ENCODE measurements at regions not wholly inside any gene's neighbourhood (a gene's known extent, or its start where the extent isn't known, plus 50 kb on each side); places are given as distances from the start of the nearest gene placed in this dataset.

GRCh38 chr5:8634219-8634618 is 765.3 kb downstream of the MTRR start:
- no peak for ATAC-seq
- Mint-ChIP-seq H3K9me3 (peaks cover 6% of the 10 kb centered on the region), H3K36me3 (ENCODE audit: low read depth) (no peaks in the 10 kb centered on the region), H3K4me1 (no peaks in the 10 kb centered on the region), H3K27ac (no peak overlapping the region), H3K4me3 (no peak overlapping the region), H3K27me3 (no peaks in the 10 kb centered on the region)
- no peak for DNase-seq

GRCh38 chr5:8641786-8642505 is 773.0 kb downstream of the MTRR start:
- DNase-seq (no peak), ATAC-seq (no peak)
- Mint-ChIP-seq H3K9me3 (peaks cover 4% of the 10 kb centered on the region), H3K4me1 (no peaks in the 10 kb centered on the region), H3K4me3 (no peak overlapping the region), H3K36me3 (ENCODE audit: low read depth) (no peaks in the 10 kb centered on the region), H3K27ac (no peak overlapping the region), H3K27me3 (no peaks in the 10 kb centered on the region)

- no peaks in the 10 kb centered on the region for H3K36me3 Mint-ChIP-seq (ENCODE audit: low read depth)
- H3K27me3 Mint-ChIP-seq = no peaks in the 10 kb centered on the region
- no peak overlapping the region for H3K4me3 Mint-ChIP-seq
- ATAC-seq (no peak), DNase-seq (no peak)
- no peaks in the 10 kb centered on the region for H3K4me1 Mint-ChIP-seq
- H3K27ac Mint-ChIP-seq = no peak overlapping the region
- peaks cover 4% of the 10 kb centered on the region for H3K9me3 Mint-ChIP-seq
Measured at GRCh38 chr5:8644377-8644776, 775.4 kb downstream of the MTRR start.

GRCh38 chr5:8647111-8647510 is 778.2 kb downstream of the MTRR start:
- Mint-ChIP-seq H3K27me3 (no peaks in the 10 kb centered on the region), H3K36me3 (ENCODE audit: low read depth) (no peaks in the 10 kb centered on the region), H3K4me3 (no peak overlapping the region), H3K27ac (no peak overlapping the region), H3K9me3 (peaks cover 13% of the 10 kb centered on the region), H3K4me1 (no peaks in the 10 kb centered on the region)
- ATAC-seq = no peak
- no peak for DNase-seq

GRCh38 chr5:8650186-8650585 is 781.2 kb downstream of the MTRR start:
- no peak for DNase-seq
- Mint-ChIP-seq H3K27me3 (no peaks in the 10 kb centered on the region), H3K4me3 (no peak overlapping the region), H3K4me1 (no peaks in the 10 kb centered on the region), H3K9me3 (peaks cover 17% of the 10 kb centered on the region), H3K27ac (no peak overlapping the region), H3K36me3 (ENCODE audit: low read depth) (no peaks in the 10 kb centered on the region)
- ATAC-seq = peak; percentile 46

- ATAC-seq (no peak), DNase-seq (no peak)
- no peaks in the 10 kb centered on the region for H3K36me3 Mint-ChIP-seq (ENCODE audit: low read depth)
- H3K9me3 Mint-ChIP-seq = no peaks in the 10 kb centered on the region
- no peaks in the 10 kb centered on the region for H3K4me1 Mint-ChIP-seq
- H3K4me3 Mint-ChIP-seq = no peak overlapping the region
- H3K27me3 Mint-ChIP-seq = no peaks in the 10 kb centered on the region
- no peak overlapping the region for H3K27ac Mint-ChIP-seq
Measured at GRCh38 chr5:8660133-8660893, 791.4 kb downstream of the MTRR start.

- H3K9me3 Mint-ChIP-seq = no peaks in the 10 kb centered on the region
- ATAC-seq (no peak), DNase-seq (no peak)
- no peak overlapping the region for H3K27ac Mint-ChIP-seq
- H3K36me3 Mint-ChIP-seq (ENCODE audit: low read depth) = no peaks in the 10 kb centered on the region
- no peak overlapping the region for H3K4me3 Mint-ChIP-seq
- H3K27me3 Mint-ChIP-seq = no peaks in the 10 kb centered on the region
- no peaks in the 10 kb centered on the region for H3K4me1 Mint-ChIP-seq
Measured at GRCh38 chr5:8663374-8663773, 794.4 kb downstream of the MTRR start.

GRCh38 chr5:8675182-8675581 is 806.2 kb downstream of the MTRR start:
- Mint-ChIP-seq H3K27ac (no peak overlapping the region), H3K4me3 (no peak overlapping the region), H3K27me3 (no peaks in the 10 kb centered on the region), H3K9me3 (no peaks in the 10 kb centered on the region), H3K36me3 (ENCODE audit: low read depth) (no peaks in the 10 kb centered on the region), H3K4me1 (no peaks in the 10 kb centered on the region)
- no peak for DNase-seq
- ATAC-seq = no peak

- no peaks in the 10 kb centered on the region for H3K36me3 Mint-ChIP-seq (ENCODE audit: low read depth)
- no peak for DNase-seq
- no peak overlapping the region for H3K27ac Mint-ChIP-seq
- no peak overlapping the region for H3K4me3 Mint-ChIP-seq
- no peaks in the 10 kb centered on the region for H3K4me1 Mint-ChIP-seq
- H3K9me3 Mint-ChIP-seq = no peaks in the 10 kb centered on the region
- no peak for ATAC-seq
- H3K27me3 Mint-ChIP-seq = no peaks in the 10 kb centered on the region
Measured at GRCh38 chr5:8676695-8677094, 807.7 kb downstream of the MTRR start.

- no peaks in the 10 kb centered on the region for H3K27me3 Mint-ChIP-seq
- ATAC-seq = no peak
- no peak overlapping the region for H3K4me3 Mint-ChIP-seq
- no peak for DNase-seq
- H3K36me3 Mint-ChIP-seq (ENCODE audit: low read depth) = no peaks in the 10 kb centered on the region
- no peak overlapping the region for H3K27ac Mint-ChIP-seq
- H3K4me1 Mint-ChIP-seq = no peaks in the 10 kb centered on the region
- no peaks in the 10 kb centered on the region for H3K9me3 Mint-ChIP-seq
Measured at GRCh38 chr5:8682381-8682780, 813.4 kb downstream of the MTRR start.

GRCh38 chr5:8683496-8683895 is 814.5 kb downstream of the MTRR start:
- Mint-ChIP-seq H3K4me3 (no peak overlapping the region), H3K27ac (no peak overlapping the region), H3K36me3 (ENCODE audit: low read depth) (no peaks in the 10 kb centered on the region), H3K9me3 (no peaks in the 10 kb centered on the region), H3K4me1 (no peaks in the 10 kb centered on the region), H3K27me3 (no peaks in the 10 kb centered on the region)
- no peak for ATAC-seq
- DNase-seq = no peak

- H3K4me3 Mint-ChIP-seq = no peak overlapping the region
- ATAC-seq (no peak), DNase-seq (no peak)
- no peaks in the 10 kb centered on the region for H3K27me3 Mint-ChIP-seq
- H3K36me3 Mint-ChIP-seq (ENCODE audit: low read depth) = no peaks in the 10 kb centered on the region
- H3K4me1 Mint-ChIP-seq = no peaks in the 10 kb centered on the region
- H3K27ac Mint-ChIP-seq = no peak overlapping the region
- no peaks in the 10 kb centered on the region for H3K9me3 Mint-ChIP-seq
Measured at GRCh38 chr5:8685704-8686103, 816.8 kb downstream of the MTRR start.

- Mint-ChIP-seq H3K27me3 (no peaks in the 10 kb centered on the region), H3K36me3 (ENCODE audit: low read depth) (no peaks in the 10 kb centered on the region), H3K4me1 (no peaks in the 10 kb centered on the region), H3K4me3 (no peak overlapping the region), H3K27ac (no peak overlapping the region), H3K9me3 (no peaks in the 10 kb centered on the region)
- no peak for ATAC-seq
- no peak for DNase-seq
Measured at GRCh38 chr5:8686707-8687106, 817.8 kb downstream of the MTRR start.

- Mint-ChIP-seq H3K36me3 (ENCODE audit: low read depth) (no peaks in the 10 kb centered on the region), H3K4me3 (no peak overlapping the region), H3K9me3 (no peaks in the 10 kb centered on the region), H3K27ac (no peak overlapping the region), H3K27me3 (no peaks in the 10 kb centered on the region), H3K4me1 (no peaks in the 10 kb centered on the region)
- ATAC-seq (no peak), DNase-seq (no peak)
Measured at GRCh38 chr5:8689773-8690172, 820.8 kb downstream of the MTRR start.

GRCh38 chr5:8691221-8691620 is 822.3 kb downstream of the MTRR start:
- H3K4me3 Mint-ChIP-seq = no peak overlapping the region
- H3K4me1 Mint-ChIP-seq = no peaks in the 10 kb centered on the region
- DNase-seq (no peak), ATAC-seq (no peak)
- no peak overlapping the region for H3K27ac Mint-ChIP-seq
- H3K9me3 Mint-ChIP-seq = no peaks in the 10 kb centered on the region
- no peaks in the 10 kb centered on the region for H3K27me3 Mint-ChIP-seq
- H3K36me3 Mint-ChIP-seq (ENCODE audit: low read depth) = no peaks in the 10 kb centered on the region

Measured in activated naive CD8-positive, alpha-beta T cell treated with anti-CD3 and anti-CD28 coated beads, Interleukin-2, amount 50 U/mL, for 24 hours (primary cell).